Caki2 (cell line): ENCODE measurements at regions not wholly inside any gene's neighbourhood (a gene's known extent, or its start where the extent isn't known, plus 50 kb on each side); places are given as distances from the start of the nearest gene placed in this dataset.

Experiments used
- DNase-seq: peaks from one replicate; pipeline ENCODE4 v3.0.0-alpha.2; 2015; ENCODE audit warnings: low read depth
- in situ Hi-C: cut with HindIII; loops from 2 replicates; pipeline ENCODE4 v1.10.0; 2016; ENCODE audit warnings: low sequenced_read_pairs, low pct_unique_long_range_greater_than_20kb, mixed read lengths

DNA sequence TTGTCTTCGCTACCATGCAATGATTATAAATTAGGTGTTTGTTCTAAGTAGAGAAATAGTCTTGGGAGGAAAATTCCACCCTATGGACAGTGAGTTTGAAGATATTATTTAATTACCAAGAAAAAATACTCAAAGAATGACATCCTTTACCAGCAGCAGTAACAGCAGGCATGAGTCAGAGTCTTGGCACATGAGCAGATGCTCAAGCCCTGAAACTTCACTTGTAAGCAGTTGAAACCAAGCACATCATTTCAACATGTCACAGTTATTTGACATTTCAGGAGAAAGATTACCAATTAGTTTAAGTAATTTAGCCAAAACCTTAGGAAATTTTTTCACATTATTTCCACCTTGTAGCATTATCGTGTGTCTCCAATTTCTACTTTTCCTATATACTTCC, 99.2 kb downstream of the C12orf50 start:
- DNase-seq: no peak
- in situ Hi-C loops: no loop called here

DNA sequence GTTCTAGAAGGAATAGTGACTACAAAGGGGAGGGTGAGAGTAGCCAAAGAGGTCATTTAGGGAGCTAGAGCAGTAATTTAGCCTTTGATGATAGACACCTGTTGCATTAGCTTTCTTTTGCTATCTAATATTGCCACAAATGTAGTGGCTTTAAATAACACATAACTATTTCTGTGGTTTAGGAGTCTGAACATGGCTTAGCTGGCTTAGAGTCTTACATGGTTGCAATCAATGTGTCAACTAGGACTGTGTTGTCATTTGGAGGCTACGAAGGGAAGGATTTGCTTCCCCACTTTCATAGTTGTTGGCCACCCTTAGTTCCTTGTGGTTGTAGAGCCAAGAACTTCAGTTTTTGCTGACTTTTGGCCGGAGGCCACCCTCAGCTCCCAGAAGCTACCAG, 99.9 kb downstream of the C12orf50 start:
- DNase-seq: no peak
- in situ Hi-C loops: no loop called here

DNA sequence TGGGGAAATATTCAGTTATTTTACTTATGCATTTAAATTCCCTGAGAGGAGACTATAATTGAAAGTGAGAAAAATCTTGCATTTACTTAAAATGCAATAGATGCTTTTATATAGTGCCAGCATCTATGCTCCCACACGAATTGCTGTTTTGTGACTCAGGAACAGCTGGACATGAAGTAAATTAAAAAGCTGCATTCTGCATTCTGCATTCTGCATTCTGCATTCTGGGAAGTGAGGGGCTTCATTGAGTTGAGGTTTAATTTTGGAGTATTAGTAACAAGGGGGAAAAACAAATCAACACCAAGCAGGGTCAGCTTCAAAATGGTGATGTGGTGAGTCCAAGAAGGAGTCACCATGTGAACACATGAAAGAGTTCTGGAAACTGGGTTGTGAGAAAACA, 101.2 kb downstream of the C12orf50 start:
- in situ Hi-C loops: no loop called here
- DNase-seq: no peak

DNA sequence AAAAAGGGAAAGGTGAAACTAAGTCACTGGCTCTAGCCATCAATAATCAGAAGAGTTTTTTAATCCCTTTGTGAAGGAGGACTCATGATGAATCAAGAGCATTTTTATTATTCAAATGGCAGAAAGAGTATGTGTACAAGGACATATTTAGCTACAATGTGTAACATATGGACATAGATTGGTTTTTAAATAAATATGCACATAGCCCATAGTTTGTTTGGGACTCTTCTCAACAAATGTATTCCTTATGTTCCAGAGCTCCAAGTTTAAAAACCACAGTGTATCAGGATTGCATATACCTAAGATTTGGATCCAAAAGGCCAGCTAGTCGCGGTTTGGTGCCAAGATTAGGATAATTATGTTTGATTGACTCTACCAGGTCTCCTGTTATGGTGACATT, 104.2 kb downstream of the C12orf50 start:
- in situ Hi-C loops: no loop called here
- DNase-seq: no peak

DNA sequence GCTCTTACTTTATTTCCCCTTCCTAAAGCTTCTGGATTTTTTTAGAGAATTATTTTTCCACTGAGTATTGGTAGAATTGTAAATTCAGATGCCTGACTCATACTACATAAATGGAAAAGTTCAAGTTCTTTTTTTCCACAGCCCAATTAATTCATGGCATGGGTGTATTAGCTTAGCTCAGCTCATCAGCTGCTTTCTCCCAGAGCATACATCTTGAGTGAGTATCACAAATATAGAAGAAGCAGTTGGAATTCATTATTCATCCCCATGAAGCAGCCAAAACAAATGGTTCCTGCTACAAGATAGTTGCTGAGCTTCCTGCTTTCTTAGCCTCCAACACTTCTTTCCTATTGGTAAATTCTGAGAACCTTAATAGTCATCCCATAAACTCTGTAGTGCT, 105.1 kb downstream of the C12orf50 start:
- in situ Hi-C loops: no loop called here
- no peak for DNase-seq

DNA sequence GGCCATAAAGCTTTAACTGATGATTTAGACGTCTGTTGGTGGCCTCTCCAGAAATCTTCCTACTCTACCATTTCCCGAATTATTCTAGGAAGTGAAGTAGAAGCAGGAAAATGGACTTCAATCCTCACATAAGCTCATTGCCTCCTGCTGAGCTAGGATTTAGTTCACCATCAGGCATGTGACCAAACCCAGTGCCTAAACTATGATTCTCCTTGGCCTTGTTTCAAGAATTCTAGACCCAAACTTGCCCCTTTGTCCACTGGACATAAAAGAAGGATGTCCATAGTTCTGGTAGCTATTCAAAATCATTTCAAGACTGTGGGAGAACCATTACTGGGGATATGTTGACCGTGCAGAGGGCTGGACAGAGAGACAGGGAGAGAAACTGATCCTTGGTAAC, 105.8 kb downstream of the C12orf50 start:
- in situ Hi-C loops: no loop called here

DNA sequence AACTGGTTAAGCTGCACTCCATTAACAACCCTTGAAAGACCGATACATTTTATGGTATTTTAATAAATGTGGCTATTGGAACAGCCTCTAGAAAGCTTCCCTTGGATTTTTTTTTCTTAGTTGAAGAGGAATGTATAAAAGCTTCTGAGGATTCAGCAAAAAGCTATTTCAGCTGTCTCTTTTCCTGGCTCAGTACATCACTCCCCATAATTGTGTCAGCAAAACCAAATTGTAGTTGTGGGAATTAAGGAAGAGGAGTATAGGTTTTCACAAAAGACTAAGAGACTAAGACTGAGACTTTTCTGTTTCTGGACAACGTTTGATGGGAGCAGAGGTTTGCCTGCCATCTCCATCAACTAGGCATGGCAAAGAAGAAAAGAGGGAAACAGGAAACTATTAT, 106.5 kb downstream of the C12orf50 start:
- DNase-seq: no peak
- in situ Hi-C loops: no loop called here

More for the DNA sequence above, 105.8 kb downstream of the C12orf50 start:
- no peak for DNase-seq

DNA sequence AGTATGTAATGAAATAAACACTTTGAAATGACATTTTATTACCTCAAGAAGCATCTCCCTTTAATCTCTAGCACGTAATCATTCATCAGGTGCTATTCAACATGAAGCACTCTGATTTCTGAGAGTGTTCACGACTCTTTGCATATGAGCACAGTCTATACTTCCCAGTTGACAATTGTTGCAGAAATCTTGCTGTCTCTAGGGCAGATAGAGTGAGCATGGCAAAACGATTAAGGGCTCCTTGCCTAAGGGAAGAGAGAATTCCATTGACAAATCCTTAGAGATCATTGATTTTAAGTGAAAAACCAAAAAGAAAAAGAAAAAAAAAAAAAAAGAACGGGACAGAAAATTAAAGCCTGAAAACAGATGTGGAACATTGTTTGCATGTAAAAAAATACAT, 107.6 kb downstream of the C12orf50 start:
- DNase-seq: no peak
- in situ Hi-C loops: no loop called here

DNA sequence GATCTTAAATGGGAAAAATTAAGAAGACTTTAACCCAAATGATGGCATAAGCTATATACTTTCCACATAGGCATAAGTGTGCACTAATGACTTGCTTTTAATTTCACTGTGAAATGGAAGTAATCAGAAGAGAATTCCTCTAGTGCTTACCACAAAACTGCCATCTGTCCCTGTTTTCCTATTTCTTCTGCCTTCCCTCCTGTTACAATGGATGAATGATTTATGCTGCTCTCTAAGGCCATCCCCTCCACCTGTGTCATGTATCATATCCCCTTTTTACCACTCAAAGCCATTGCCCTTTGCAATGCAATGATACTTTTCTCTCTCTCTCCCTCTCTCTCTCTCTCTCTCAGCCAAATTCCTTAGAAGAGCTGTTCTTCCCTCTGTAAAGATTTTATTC, 109.1 kb downstream of the C12orf50 start:
- in situ Hi-C loops: no loop called here

DNA sequence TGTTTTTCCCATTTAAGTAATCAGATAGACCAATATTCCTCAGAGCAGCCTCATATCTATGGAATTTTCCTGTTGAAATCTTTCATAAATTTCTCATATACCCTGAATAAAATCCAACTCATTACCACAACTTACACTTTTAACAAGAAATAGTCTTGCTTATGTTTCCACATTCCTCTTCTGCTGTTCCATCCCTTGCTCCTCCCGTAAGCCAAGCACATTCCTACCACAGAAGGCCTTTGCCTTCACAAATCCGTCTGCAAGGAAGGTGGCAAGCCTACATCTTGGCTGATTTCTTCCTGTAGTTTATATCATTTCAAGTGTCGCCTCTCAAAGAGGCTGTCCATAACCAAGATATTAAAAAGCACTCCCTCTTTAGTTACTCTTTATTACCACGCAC, 127.7 kb downstream of the C12orf50 start:
- DNase-seq: no peak
- in situ Hi-C loops: no loop called here

More for the DNA sequence above, 109.1 kb downstream of the C12orf50 start:
- no peak for DNase-seq

DNA sequence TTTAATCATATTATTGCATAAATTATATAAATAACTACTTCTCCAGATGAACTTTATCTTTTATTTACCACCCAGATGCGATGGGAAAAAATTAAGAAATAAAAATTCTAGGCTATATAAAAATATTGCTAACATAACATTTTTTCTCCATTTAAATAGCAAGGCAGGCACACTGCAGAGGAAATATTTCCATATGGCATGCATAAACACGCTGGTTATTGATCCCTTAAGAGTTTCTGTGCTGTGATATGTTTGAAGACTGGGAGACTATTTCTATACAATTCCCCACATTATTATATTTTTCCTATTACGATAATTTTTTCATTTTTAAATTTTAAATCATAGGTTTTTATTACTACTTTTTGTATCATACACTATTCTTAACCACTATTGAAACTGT, 131.5 kb downstream of the C12orf50 start:
- no peak for DNase-seq
- in situ Hi-C loops: no loop called here

DNA sequence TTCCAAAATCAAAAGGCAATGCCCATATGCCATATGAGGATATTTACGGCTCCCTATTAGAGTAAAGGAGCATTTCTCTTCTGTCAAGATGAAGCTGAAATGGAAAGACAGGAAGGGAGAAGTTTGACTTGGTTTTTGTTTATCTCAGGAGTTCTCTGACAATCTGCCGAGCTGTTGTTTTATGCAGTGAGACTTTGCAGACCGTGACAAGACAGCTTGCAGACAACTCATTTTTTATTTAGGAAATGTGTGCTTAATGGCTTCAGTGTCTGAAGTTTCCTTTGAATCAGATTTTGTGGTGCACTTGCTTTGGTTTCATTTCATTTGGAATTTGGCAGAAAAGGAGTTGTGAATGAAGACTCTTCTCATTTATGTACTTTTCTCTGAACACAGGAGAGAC, 145.4 kb downstream of the C12orf50 start:
- in situ Hi-C loops: no loop called here
- no peak for DNase-seq

DNA sequence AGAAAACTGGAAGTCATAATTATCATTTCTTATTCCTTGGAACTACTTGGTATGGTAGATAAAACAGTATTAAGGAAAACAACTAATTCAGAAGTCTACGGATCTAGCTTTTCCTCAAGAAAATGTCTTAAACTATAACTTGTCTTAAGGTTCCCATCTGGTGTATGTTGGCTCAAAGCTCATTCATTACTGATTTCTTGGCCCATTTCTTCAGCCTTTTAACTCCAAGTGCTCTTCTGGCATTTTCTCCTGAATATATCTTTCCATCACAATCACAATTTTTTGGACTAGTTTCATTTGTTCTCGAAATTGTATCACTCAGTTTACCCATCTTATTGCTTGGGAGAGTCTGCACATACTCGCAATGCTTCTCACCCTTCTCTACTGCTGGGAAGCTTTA, 150.1 kb downstream of the C12orf50 start:
- DNase-seq: no peak
- in situ Hi-C loops: no loop called here

DNA sequence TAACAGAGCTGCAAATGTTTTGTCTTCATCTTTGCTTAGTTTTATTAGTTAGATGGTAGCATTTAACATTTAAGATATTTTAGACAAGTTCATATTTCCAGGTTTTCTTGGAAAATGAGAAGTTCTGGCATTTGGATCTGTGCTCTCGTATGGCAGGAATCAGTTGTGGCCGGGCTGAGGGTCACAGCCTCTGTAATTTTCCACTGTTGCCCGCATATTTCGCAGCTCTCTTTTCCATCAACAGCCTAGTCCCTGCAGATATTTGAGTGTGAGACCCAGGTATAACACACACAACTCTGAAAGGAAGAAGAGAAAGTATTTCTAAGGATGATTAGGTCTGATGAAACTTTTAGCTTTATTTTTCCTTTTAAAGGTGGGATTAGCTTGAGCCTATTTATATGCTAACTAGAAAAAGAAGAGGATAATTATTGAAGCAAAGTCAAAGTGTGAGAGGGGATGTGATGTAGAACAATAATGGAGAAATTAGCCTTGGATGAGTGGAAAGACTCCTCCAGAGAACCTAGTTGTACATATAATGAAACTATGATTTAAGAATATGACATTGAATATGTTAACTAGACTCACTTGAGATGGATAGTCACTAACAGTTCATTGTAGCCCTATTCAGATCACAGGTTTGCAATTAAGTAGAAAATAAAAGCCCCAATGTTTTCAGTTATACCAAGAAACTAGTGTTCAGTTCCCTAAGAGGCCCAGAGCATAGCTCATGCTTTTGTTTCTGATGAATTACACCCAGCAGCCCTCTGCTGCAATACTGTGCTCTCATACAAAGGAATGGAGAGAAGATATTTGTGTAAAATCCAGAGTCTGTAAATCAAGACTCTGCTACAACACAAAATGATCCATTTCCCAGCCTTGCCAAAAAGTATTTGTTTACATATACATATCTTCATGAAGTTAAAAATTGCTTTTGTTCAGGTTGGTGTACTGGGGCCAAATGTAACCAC, 158.4 kb downstream of the C12orf50 start:
- in situ Hi-C loops: no loop called here
- DNase-seq: no peak

DNA sequence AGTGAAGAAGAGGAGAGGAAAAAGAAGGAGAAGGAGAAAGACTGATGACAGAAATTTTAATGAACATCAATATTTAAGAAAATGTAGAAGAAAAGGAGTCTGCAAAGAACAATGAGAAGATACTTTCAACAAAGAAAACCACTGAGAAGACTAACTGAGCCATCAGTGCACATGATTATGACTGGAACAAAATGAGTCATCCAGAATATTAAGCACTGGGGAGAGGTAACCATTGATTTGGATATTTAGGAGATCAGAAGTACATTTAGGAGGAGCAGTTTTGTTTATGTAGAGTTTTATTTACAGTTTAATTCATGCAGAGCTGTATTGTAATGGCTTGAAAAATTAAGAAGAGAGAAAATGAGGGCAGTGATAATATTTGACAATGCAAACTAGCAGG, 159.1 kb downstream of the C12orf50 start:
- peak; percentile 49 for DNase-seq
- in situ Hi-C loops: no loop called here

DNA sequence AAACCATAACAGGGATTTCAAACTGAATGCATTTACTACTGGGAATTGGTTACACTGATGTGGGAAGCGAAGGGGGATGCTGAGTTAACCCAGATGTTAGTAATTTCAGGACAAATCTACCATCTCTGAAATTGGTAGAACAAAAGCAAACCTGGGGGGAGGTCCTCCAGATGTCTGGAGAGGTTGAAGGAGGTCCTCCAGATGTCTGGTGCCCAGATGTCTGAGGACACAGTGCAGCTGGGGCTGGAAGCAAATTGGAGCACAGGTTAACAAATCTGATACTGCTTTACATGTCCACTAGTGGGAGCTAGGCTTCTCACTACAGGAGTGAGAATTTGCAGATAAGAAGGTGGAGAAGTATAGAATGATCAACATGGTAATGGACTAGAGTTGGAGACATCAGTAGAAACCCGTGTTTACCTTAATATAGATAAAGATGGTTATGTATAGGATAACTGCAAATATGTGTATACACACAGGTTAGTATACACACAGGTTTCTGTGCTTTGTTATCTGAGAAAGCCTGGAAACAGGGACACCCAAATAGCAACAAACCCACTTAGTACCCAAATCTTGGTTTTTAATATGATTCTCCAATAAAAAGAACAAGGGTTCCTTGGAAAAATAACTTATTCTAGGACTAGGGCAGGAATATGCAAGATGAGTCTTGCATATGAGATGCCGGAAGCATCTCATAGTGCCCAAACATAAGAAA, 162.5 kb downstream of the C12orf50 start:
- peak; percentile 36 for DNase-seq
- in situ Hi-C loops: no loop called here

DNA sequence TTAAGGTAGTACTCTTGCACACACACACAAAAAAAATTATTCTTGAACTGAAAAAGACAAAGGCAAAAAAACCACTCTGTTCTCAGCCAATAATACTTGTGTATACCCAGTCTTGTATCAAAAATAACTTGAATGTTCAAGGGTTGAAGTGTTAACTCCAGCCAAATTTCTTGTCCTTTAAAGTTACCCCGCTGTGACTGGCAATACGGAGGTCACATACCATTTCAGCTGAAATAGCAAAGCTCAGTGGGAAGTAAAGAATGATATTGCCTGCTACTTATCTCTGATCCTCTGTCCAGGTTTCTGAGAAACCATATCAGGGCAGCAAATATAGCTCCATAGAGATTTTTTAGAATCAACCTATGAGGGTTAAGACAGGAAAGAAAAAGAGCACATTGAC, 167.4 kb downstream of the C12orf50 start:
- DNase-seq: no peak
- in situ Hi-C loops: no loop called here

DNA sequence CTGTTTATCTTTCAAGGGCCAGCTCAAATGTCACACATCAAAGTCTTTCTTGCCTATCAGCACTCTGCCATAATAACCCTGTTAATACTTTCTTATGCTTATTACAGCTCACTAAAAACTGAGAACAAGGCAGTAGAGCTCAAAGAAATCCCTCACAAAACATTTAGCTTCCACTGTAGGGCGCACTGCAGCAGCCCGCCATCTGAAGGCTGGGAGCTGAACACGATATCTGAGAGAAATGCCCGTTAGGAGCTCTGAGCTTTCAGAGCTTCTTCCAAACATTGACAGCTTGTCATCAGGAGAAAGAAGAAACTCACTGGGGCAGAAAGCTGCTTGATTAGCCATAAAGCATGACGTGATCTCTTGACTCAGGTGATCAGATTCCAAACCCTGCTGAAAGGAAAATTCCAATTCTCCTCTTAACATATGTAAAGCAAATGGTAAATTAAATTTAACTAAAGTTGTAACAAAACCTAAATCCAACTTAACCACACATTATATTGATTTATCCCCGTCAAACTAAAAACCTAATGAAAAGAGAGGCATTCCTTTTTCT, 175.7 kb downstream of the C12orf50 start:
- no peak for DNase-seq
- in situ Hi-C loops: no loop called here

DNA sequence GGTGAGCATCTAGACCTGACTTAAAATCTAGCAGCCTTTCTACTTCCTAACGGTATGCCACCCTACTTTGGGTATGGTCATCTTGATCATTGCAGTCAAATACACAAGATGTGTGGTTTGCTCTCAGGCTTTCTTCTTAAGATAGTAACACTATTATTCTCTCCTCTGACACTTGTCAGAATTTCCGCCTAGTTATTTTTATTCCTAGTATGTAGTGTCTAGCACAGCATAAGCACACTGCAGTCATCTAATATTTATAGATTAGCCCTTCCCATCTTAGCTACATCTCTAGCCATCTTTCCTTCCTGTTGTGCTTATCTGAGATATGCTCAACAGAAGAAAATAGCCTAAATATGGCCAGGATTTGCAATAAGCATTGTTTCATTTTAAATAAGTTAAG, 180.1 kb downstream of the C12orf50 start:
- in situ Hi-C loops: no loop called here
- DNase-seq: no peak
